ENCODE measurements at regions not wholly inside any gene's neighbourhood (a gene's known extent, or its start where the extent isn't known, plus 50 kb on each side); places are given as distances from the start of the nearest gene placed in this dataset.

GRCh38 chr1:96183485-96183884, 538.1 kb upstream of the PTBP2 start (continued):
- TF ChIP-seq ZNF407 (CRISPR knock-in tag; IDR thresholded peaks at IDR 0.05; ENCODE audit: not compliant biosample characterization), result no peak
- TF ChIP-seq CBFB (CRISPR knock-in tag; IDR thresholded peaks at IDR 0.05), result no peak
- TF ChIP-seq ZBTB3 (CRISPR knock-in tag; IDR thresholded peaks at IDR 0.05; ENCODE audit: borderline replicate concordance, low read depth), result no peak

DNA sequence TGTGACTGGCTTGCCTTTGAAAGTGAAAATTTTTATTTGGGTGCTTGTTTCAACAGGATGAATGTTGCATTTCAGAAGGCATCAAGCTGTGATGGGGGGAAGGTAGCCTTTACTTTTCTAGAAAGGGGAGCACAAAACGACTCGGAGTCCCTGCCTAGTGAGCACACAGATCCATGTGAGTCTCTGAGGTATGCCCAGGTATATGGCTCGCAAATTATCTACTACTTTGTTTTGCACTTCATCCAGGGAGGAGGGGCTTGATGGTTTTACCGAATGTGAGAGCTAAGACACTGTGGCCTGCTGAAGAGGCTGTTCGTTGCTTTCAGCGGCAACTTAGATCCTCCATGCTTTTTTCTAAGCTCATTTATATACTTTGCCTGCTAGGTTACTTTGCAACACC, 537.7 kb upstream of the PTBP2 start:
- no peaks in the 10 kb centered on the region for H3K79me2 ChIP-seq (ENCODE audit: insufficient read depth, low read length)
- ChIA-PET CTCF (ENCODE audit: low intra/inter-chr PET ratio, low total read pairs) (no interaction called here), POLR2A (no interaction called here)
- H4K20me1 ChIP-seq (ENCODE audit: insufficient read depth, low read length), result no peaks in the 10 kb centered on the region
- no peak overlapping the region for H3K4me3 ChIP-seq (replicated peaks in 1 of 3; ENCODE audit: insufficient read depth in 1 of 3, low read depth in 2 of 3, low read length in 3 of 3)
- no peak for FAIRE-seq
- ATAC-seq, result no peak
- H3K36me3 ChIP-seq (replicated peaks in 1 of 2; ENCODE audit: control insufficient read depth in 1 of 2, insufficient read depth in 2 of 2, low read length in 2 of 2), result no peaks in the 10 kb centered on the region
- intact Hi-C loops (cut with micrococcal nuclease; ENCODE audit: unreplicated experiment), result no loop called here
- no peaks in the 10 kb centered on the region for H3K4me1 ChIP-seq (ENCODE audit: insufficient read depth, low read length)
- no peak for DNase-seq (ENCODE audit: low spot score)
- H3K27ac ChIP-seq (ENCODE audit: extremely low read length, insufficient read depth, low read length), result no peak overlapping the region
- BruUV-seq (replicated peaks), result no TSS peak
- in situ Hi-C loops (cut with HindIII; ENCODE audit: extremely low pct_ligation_motif_present, low pct_unique_long_range_greater_than_20kb), result no loop called here
- no peak overlapping the region for H3K9ac ChIP-seq (ENCODE audit: insufficient read depth, low read depth, low read length)
- H3K27me3 ChIP-seq (ENCODE audit: control insufficient read depth in 1 of 2, insufficient read depth in 2 of 2, low read length in 2 of 2), result no peaks in the 10 kb centered on the region
- no peak overlapping the region for H3K4me2 ChIP-seq (ENCODE audit: low read depth, low read length)
- H2AFZ ChIP-seq (ENCODE audit: low read length), result no peak overlapping the region
- no peaks in the 10 kb centered on the region for H3K9me3 ChIP-seq (ENCODE audit: low read length)
- 20% methylated on average over 6 of the region's 6 CpGs for WGBS (ENCODE audit: low lambda C conversion rate)
- TF ChIP-seq USF2 (IDR thresholded peaks at IDR 0.05; ENCODE audit: low read depth, low read length), result no peak
- no peak for TF ChIP-seq USF2 (CRISPR knock-in tag; IDR thresholded peaks at IDR 0.05; ENCODE audit: borderline replicate concordance)
- no peak for TF ChIP-seq XBP1 (CRISPR knock-in tag; IDR thresholded peaks at IDR 0.05)
- TF ChIP-seq ZNF343 (CRISPR knock-in tag; IDR thresholded peaks at IDR 0.05), result no peak
- no peak for TF ChIP-seq ARID5B (CRISPR knock-in tag; IDR thresholded peaks at IDR 0.05)
